DND-41 (cell line): ENCODE measurements at regions not wholly inside any gene's neighbourhood (a gene's known extent, or its start where the extent isn't known, plus 50 kb on each side); places are given as distances from the start of the nearest gene placed in this dataset.

Experiments
- ATAC-seq: fragments of 200-7000 bp; cut with Tn5 transposase; 3 replicates; pipeline ENCODE4 v1.9.1; 2021; ENCODE audit warnings: low read depth; ENCODE audit not compliant: insufficient read depth
- DNase-seq: peaks from one replicate; pipeline ENCODE4 v3.0.0-alpha.2; 2020
- H2AFZ ChIP-seq: 2 replicates; pipeline ENCODE4 v1.6.0; 2012; ENCODE audit warnings: low read depth, low read length
- H3K27ac ChIP-seq: 2 replicates; pipeline ENCODE4 v1.5.1; 2012; ENCODE audit warnings: low read length, inconsistent platforms
- H3K27me3 ChIP-seq: fragments of 200-600 bp; sonication (generic); 2 replicates; pipeline ENCODE4 v1.6.0; 2012; ENCODE audit warnings: low read length, mild to moderate bottlenecking, inconsistent platforms; ENCODE audit not compliant: insufficient read depth, poor library complexity
- H3K36me3 ChIP-seq: 2 replicates; pipeline ENCODE4 v1.5.1; 2012; ENCODE audit warnings: low read length, inconsistent platforms; ENCODE audit not compliant: insufficient read depth
- H3K4me1 ChIP-seq: 2 replicates; pipeline ENCODE4 v1.5.1; 2012; ENCODE audit warnings: mild to moderate bottlenecking, low read length; ENCODE audit not compliant: insufficient read depth
- H3K4me2 ChIP-seq: 2 replicates; pipeline ENCODE4 v1.6.0; 2012; ENCODE audit warnings: mild to moderate bottlenecking, moderate library complexity, low read length, inconsistent platforms; ENCODE audit not compliant: insufficient read depth
- H3K4me3 ChIP-seq, 2 experiments: fragments of 200-600 bp in 1 of 2; shearing (Covaris generic) in 1 of 2; 2 replicates each; pipeline ENCODE4 v1.5.1; 2012 to 2016; ENCODE audit warnings: inconsistent platforms in 2 of 2, low read length in 2 of 2, mild to moderate bottlenecking in 2 of 2, low read depth in 1 of 2, moderate library complexity in 1 of 2
- H3K79me2 ChIP-seq: 2 replicates; pipeline ENCODE4 v1.6.0; 2012; ENCODE audit warnings: low read length, inconsistent platforms; ENCODE audit not compliant: insufficient read depth
- H3K9ac ChIP-seq: 2 replicates; pipeline ENCODE4 v1.6.0; 2012; ENCODE audit warnings: low read depth, mild to moderate bottlenecking, inconsistent platforms, low read length, moderate library complexity
- H3K9me3 ChIP-seq: 2 replicates; pipeline ENCODE4 v1.5.1; 2012; ENCODE audit warnings: low read length, moderate library complexity, mild to moderate bottlenecking, inconsistent platforms; ENCODE audit not compliant: insufficient read depth, severe bottlenecking
- H4K20me1 ChIP-seq: 2 replicates; pipeline ENCODE4 v1.6.0; 2012; ENCODE audit warnings: low read length; ENCODE audit not compliant: insufficient read depth
- EZH2 ChIP-seq: IDR thresholded peaks from 3 replicates; pipeline ENCODE4 v1.6.1; 2012; ENCODE audit warnings: borderline replicate concordance, low read depth, mild to moderate bottlenecking, moderate library complexity, low read length, inconsistent platforms; ENCODE audit not compliant: severe bottlenecking
- TF ChIP-seq, protein P1 (sequence below): IDR thresholded peaks from 2 replicates; pipeline ENCODE4 v1.5.1; 2012; ENCODE audit warnings: borderline replicate concordance, low read length, moderate library complexity, mild to moderate bottlenecking; ENCODE audit not compliant: poor library complexity, severe bottlenecking; ENCODE audit errors: extremely low read depth

DNA sequence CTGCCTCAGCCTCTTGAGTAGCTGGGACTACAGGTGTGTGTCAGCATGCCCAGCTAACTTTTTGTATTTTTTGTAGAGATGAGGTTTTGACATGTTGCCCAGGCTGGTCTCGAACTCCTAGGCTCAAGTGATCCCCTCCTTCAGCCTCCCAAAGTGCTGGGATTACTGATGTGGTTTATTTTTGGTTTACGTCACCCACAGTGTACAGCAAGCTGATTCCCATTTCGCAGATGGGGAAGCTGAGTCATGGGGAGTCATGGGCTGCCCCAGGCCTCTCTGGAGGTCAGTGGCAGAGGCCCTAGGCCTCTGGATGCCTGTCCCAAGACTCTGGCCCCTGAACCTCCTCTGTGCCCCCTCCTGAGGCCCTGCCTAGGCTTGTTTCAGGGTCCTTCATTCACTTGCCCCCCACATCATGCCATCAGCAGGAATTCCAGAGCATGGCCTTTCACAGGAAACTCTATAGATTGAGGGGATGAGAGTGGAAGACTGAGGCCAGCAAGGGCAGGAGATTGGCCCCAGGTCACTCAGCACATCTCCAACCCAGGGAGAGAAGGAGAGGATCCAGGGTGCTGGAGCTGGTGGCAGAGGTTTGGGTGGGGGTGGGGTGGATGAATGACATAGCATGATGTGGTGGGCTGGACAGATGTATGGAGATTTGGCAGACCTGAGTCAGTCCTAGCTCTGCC lies 266.0 kb downstream of the PTPRU start:
- Histone ChIP-seq H3K4me1 (no peaks in the 10 kb centered on the region), H3K4me3 (no peak overlapping the region), H3K27ac (no peak overlapping the region), H2AFZ (no peak overlapping the region), H3K9ac (no peak overlapping the region), H3K9me3 (no peaks in the 10 kb centered on the region), H3K79me2 (no peaks in the 10 kb centered on the region), H3K27me3 (no peaks in the 10 kb centered on the region), H3K36me3 (no peaks in the 10 kb centered on the region), H3K4me2 (no peak overlapping the region), H4K20me1 (no peaks in the 10 kb centered on the region)
- no peak for ATAC-seq
- DNase-seq, result no peak
- TF ChIP-seq, protein P1, sequence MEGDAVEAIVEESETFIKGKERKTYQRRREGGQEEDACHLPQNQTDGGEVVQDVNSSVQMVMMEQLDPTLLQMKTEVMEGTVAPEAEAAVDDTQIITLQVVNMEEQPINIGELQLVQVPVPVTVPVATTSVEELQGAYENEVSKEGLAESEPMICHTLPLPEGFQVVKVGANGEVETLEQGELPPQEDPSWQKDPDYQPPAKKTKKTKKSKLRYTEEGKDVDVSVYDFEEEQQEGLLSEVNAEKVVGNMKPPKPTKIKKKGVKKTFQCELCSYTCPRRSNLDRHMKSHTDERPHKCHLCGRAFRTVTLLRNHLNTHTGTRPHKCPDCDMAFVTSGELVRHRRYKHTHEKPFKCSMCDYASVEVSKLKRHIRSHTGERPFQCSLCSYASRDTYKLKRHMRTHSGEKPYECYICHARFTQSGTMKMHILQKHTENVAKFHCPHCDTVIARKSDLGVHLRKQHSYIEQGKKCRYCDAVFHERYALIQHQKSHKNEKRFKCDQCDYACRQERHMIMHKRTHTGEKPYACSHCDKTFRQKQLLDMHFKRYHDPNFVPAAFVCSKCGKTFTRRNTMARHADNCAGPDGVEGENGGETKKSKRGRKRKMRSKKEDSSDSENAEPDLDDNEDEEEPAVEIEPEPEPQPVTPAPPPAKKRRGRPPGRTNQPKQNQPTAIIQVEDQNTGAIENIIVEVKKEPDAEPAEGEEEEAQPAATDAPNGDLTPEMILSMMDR, result no peak
- no peak for TF ChIP-seq EZH2

- Histone ChIP-seq H3K4me1 (no peaks in the 10 kb centered on the region), H2AFZ (no peak overlapping the region), H3K9me3 (no peaks in the 10 kb centered on the region), H3K4me3 (no peak overlapping the region), H3K79me2 (no peaks in the 10 kb centered on the region), H3K27ac (no peak overlapping the region), H3K36me3 (no peaks in the 10 kb centered on the region), H4K20me1 (no peaks in the 10 kb centered on the region), H3K27me3 (no peaks in the 10 kb centered on the region), H3K4me2 (no peak overlapping the region), H3K9ac (no peak overlapping the region)
- DNase-seq (no peak), ATAC-seq (no peak)
- no peak for TF ChIP-seq EZH2
- TF ChIP-seq, protein P1, result no peak
Measured at GRCh38 chr1:29501227-29501976, 265.1 kb downstream of the PTPRU start.

- Histone ChIP-seq H2AFZ (no peak overlapping the region), H4K20me1 (no peaks in the 10 kb centered on the region), H3K79me2 (no peaks in the 10 kb centered on the region), H3K4me1 (no peaks in the 10 kb centered on the region), H3K9ac (no peak overlapping the region), H3K27ac (no peak overlapping the region), H3K4me2 (no peak overlapping the region), H3K27me3 (no peaks in the 10 kb centered on the region), H3K36me3 (no peaks in the 10 kb centered on the region), H3K9me3 (peaks cover 5% of the 10 kb centered on the region), H3K4me3 (no peak overlapping the region)
- TF ChIP-seq EZH2, result no peak
- TF ChIP-seq, protein P1, result no peak
- DNase-seq (no peak), ATAC-seq (no peak)
Measured at GRCh38 chr1:29500651-29501050, 264.3 kb downstream of the PTPRU start.
